ENCODE measurements at regions not wholly inside any gene's neighbourhood (a gene's known extent, or its start where the extent isn't known, plus 50 kb on each side); places are given as distances from the start of the nearest gene placed in this dataset.

DNA sequence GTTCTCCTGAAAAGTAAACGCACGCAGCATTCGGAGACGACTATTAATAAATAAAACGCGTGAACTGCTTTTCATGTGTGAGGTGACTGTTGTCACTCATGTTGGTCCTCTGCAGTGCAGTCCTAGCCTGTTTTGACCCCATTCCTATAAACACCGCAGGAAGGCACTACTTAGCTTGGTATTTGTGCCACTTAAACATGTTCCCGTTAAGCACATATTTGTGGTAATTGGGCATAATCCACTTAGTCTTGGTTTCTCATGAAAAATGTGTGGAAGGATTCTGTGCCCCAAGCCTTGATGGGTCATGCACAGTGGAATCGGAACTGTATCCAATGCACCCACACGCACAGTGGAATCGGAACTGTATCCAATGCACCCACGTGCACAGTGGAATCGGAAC is 313.9 kb downstream of the THBS2 start:
- H3K4me3 ChIP-seq: no peak overlapping the region
- TF ChIP-seq EP300 (IDR thresholded peaks at IDR 0.05) (no peak), POLR2AphosphoS5 (IDR thresholded peaks at IDR 0.05) (no peak), POLR2A (IDR thresholded peaks at IDR 0.05) (no peak)
- TF ChIP-seq, protein P1, sequence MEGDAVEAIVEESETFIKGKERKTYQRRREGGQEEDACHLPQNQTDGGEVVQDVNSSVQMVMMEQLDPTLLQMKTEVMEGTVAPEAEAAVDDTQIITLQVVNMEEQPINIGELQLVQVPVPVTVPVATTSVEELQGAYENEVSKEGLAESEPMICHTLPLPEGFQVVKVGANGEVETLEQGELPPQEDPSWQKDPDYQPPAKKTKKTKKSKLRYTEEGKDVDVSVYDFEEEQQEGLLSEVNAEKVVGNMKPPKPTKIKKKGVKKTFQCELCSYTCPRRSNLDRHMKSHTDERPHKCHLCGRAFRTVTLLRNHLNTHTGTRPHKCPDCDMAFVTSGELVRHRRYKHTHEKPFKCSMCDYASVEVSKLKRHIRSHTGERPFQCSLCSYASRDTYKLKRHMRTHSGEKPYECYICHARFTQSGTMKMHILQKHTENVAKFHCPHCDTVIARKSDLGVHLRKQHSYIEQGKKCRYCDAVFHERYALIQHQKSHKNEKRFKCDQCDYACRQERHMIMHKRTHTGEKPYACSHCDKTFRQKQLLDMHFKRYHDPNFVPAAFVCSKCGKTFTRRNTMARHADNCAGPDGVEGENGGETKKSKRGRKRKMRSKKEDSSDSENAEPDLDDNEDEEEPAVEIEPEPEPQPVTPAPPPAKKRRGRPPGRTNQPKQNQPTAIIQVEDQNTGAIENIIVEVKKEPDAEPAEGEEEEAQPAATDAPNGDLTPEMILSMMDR (IDR thresholded peaks at IDR 0.05): no peak
- H3K9me3 ChIP-seq: no peaks in the 10 kb centered on the region
- no peak for DNase-seq
- no peaks in the 10 kb centered on the region for H3K27me3 ChIP-seq
- WGBS, 2 donors: 89 to 92% methylated on average over 13 of the region's 13 CpGs
- intact Hi-C loops (cut with DNase I): no loop called here
- peaks cover 0 to 58% (median 50%) of the 10 kb centered on the region in 4 donors for H3K4me1 ChIP-seq
- peak overlapping the region in 1 of 4 donors; percentile 51 for H3K27ac ChIP-seq
- H3K36me3 ChIP-seq: no peaks in the 10 kb centered on the region

DNA sequence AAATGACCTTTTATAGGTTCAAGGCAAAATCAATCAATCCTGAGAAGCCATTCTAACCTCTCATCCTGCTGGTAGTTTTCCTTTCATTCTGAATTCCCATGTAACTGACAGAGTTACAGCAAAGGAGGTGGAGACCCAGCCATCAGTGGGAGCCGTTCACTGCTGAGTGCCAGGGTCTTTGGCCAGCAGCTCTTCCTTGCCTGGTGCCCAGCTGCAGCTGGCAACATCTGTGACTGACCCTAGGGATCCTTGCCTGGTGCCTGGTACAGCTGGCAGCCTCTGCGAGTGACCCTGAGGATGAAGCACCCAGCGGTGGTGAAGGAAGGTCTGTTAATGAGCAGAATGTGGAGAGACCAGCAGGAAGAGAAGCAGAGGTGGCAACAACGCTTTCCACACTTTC is 314.6 kb downstream of the THBS2 start:
- WGBS, 2 donors: 84 to 93% methylated on average over 4 of the region's 4 CpGs
- peaks cover 0 to 58% (median 50%) of the 10 kb centered on the region in 4 donors for H3K4me1 ChIP-seq
- no peaks in the 10 kb centered on the region for H3K27me3 ChIP-seq
- H3K9me3 ChIP-seq: no peaks in the 10 kb centered on the region
- H3K36me3 ChIP-seq: no peaks in the 10 kb centered on the region
- DNase-seq: no peak
- intact Hi-C loops (cut with DNase I): no loop called here
- H3K27ac ChIP-seq: peak overlapping the region in 1 of 4 donors; percentile 51
- TF ChIP-seq POLR2A (IDR thresholded peaks at IDR 0.05): no peak
- no peak for TF ChIP-seq EP300 (IDR thresholded peaks at IDR 0.05)
- TF ChIP-seq, protein P1 (IDR thresholded peaks at IDR 0.05): no peak
- no peak for TF ChIP-seq POLR2AphosphoS5 (IDR thresholded peaks at IDR 0.05)
- H3K4me3 ChIP-seq: no peak overlapping the region

- peaks cover 0 to 55% (median 50%) of the 10 kb centered on the region in 4 donors for H3K4me1 ChIP-seq
- DNase-seq: no peak
- intact Hi-C loops (cut with DNase I): no loop called here
- 79 to 81% methylated on average over 12 of the region's 12 CpGs for WGBS, 2 donors
- H3K9me3 ChIP-seq: no peaks in the 10 kb centered on the region
- H3K36me3 ChIP-seq: no peaks in the 10 kb centered on the region
- TF ChIP-seq EP300 (IDR thresholded peaks at IDR 0.05): no peak
- TF ChIP-seq POLR2AphosphoS5 (IDR thresholded peaks at IDR 0.05): no peak
- TF ChIP-seq, protein P1 (IDR thresholded peaks at IDR 0.05): no peak
- TF ChIP-seq POLR2A (IDR thresholded peaks at IDR 0.05): no peak
- no peak overlapping the region for H3K4me3 ChIP-seq
- H3K27ac ChIP-seq: peak overlapping the region in 2 of 4 donors; percentile 5 to 18
- no peaks in the 10 kb centered on the region for H3K27me3 ChIP-seq
These were observed 315.1 kb downstream of the THBS2 start for GRCh38 chr6:168938546-168938945.

GRCh38 chr6:168937054-168937453 is 316.6 kb downstream of the THBS2 start:
- DNase-seq: no peak
- TF ChIP-seq EP300 (IDR thresholded peaks at IDR 0.05) (no peak), POLR2AphosphoS5 (IDR thresholded peaks at IDR 0.05) (no peak), POLR2A (IDR thresholded peaks at IDR 0.05) (no peak)
- TF ChIP-seq, protein P1 (IDR thresholded peaks at IDR 0.05): no peak
- Histone ChIP-seq H3K27ac (peak overlapping the region in 3 of 4 donors; percentile 0 to 6 (median 0)), H3K4me1 (peaks cover 0 to 54% (median 50%) of the 10 kb centered on the region in 4 donors), H3K27me3 (no peaks in the 10 kb centered on the region), H3K36me3 (no peaks in the 10 kb centered on the region), H3K9me3 (no peaks in the 10 kb centered on the region), H3K4me3 (no peak overlapping the region)
- WGBS, 2 donors: 73 to 75% methylated on average over 7 of the region's 7 CpGs
- intact Hi-C loops (cut with DNase I): no loop called here

GRCh38 chr6:168935628-168936010 is 318.0 kb downstream of the THBS2 start:
- Histone ChIP-seq H3K4me1 (peaks cover 0 to 45% (median 40%) of the 10 kb centered on the region in 4 donors), H3K27me3 (no peaks in the 10 kb centered on the region), H3K9me3 (no peaks in the 10 kb centered on the region), H3K27ac (no peak overlapping the region), H3K36me3 (no peaks in the 10 kb centered on the region), H3K4me3 (no peak overlapping the region)
- DNase-seq: no peak
- intact Hi-C loops (cut with DNase I): no loop called here
- no peak for TF ChIP-seq POLR2A (IDR thresholded peaks at IDR 0.05)
- TF ChIP-seq, protein P1 (IDR thresholded peaks at IDR 0.05): no peak
- no peak for TF ChIP-seq POLR2AphosphoS5 (IDR thresholded peaks at IDR 0.05)
- TF ChIP-seq EP300 (IDR thresholded peaks at IDR 0.05): no peak
- WGBS, 2 donors: 76 to 93% methylated on average over 10 of the region's 10 CpGs
